CD8-positive, alpha-beta memory T cell (primary cell): ENCODE measurements at regions not wholly inside any gene's neighbourhood (a gene's known extent, or its start where the extent isn't known, plus 50 kb on each side); places are given as distances from the start of the nearest gene placed in this dataset.

Experiments used
- CTCF ChIA-PET: fragments of 350-600 bp; sonication (Branson Sonifier 250); formaldehyde crosslinking; loops from one replicate; lab custom pipeline; 2021; ENCODE audit warnings: antibody characterized with exemption; lab: Charles Lee
- POLR2A ChIA-PET: fragments of 350-600 bp; sonication (Branson Sonifier 250); formaldehyde crosslinking; loops from one replicate; lab custom pipeline; 2021; ENCODE audit warnings: antibody characterized with exemption; lab: Charles Lee
- DNase-seq, 5 donors: peaks; one replicate each; pipeline versions ENCODE4 v3.0.0 to v3.0.0-alpha.2; 2020 to 2022; ENCODE audit warnings: mixed read lengths in 1 of 5
- H3K27ac ChIP-seq: one replicate; pipeline ENCODE4 v1.7.0; 2013; ENCODE audit warnings: low read depth, mild to moderate bottlenecking, low read length, moderate library complexity
- H3K27me3 ChIP-seq: 2 replicates; pipeline ENCODE4 v1.7.0; 2013; ENCODE audit warnings: low read length, mild to moderate bottlenecking; ENCODE audit not compliant: insufficient read depth, poor library complexity, severe bottlenecking
- H3K36me3 ChIP-seq: 2 replicates; pipeline ENCODE4 v1.7.0; 2013; ENCODE audit warnings: mild to moderate bottlenecking, low read length, moderate library complexity; ENCODE audit not compliant: insufficient read depth
- H3K4me1 ChIP-seq: 2 replicates; pipeline ENCODE4 v1.7.0; 2013; ENCODE audit warnings: mild to moderate bottlenecking, low read length, moderate library complexity; ENCODE audit not compliant: insufficient read depth
- H3K4me3 ChIP-seq: 2 replicates; pipeline ENCODE4 v1.7.0; 2013; ENCODE audit warnings: mild to moderate bottlenecking, low read length
- H3K9me3 ChIP-seq: 2 replicates; pipeline ENCODE4 v1.7.0; 2013; ENCODE audit warnings: mild to moderate bottlenecking, low read length
- H3K27ac Mint-ChIP-seq, 8 donors: one replicate each; pipeline ENCODE4 v1.8.0; 2020 to 2021; ENCODE audit warnings: mixed read lengths in 8 of 8, mild to moderate bottlenecking in 6 of 8, inconsistent platforms in 3 of 8, moderate library complexity in 3 of 8
- H3K27me3 Mint-ChIP-seq, 2 donors: one replicate each; pipeline ENCODE4 v1.8.0; 2020 to 2021; ENCODE audit warnings: mixed read lengths in 2 of 2, mild to moderate bottlenecking in 1 of 2, moderate library complexity in 1 of 2
- H3K36me3 Mint-ChIP-seq, 3 donors: one replicate each; pipeline ENCODE4 v1.8.0; 2020 to 2021; ENCODE audit warnings: mixed read lengths in 3 of 3, inconsistent platforms in 1 of 3, mild to moderate bottlenecking in 1 of 3
- H3K4me1 Mint-ChIP-seq, 3 donors: one replicate each; pipeline ENCODE4 v1.8.0; 2020 to 2021; ENCODE audit warnings: mixed read lengths in 3 of 3, inconsistent platforms in 1 of 3, mild to moderate bottlenecking in 1 of 3
- H3K4me3 Mint-ChIP-seq, 7 donors: one replicate each; pipeline ENCODE4 v1.8.0; 2020 to 2021; ENCODE audit warnings: mixed read lengths in 7 of 7, mild to moderate bottlenecking in 6 of 7, moderate library complexity in 4 of 7, inconsistent platforms in 2 of 7
- H3K9me3 Mint-ChIP-seq, 5 donors: one replicate each; pipeline ENCODE4 v1.8.0; 2020 to 2022; ENCODE audit warnings: mixed read lengths in 5 of 5, mild to moderate bottlenecking in 3 of 5, moderate library complexity in 2 of 5, inconsistent platforms in 1 of 5

GRCh38 chr3:164209363-164209762 lies 868.9 kb downstream of the SI start:
- no peaks in the 10 kb centered on the region for H3K36me3 Mint-ChIP-seq
- no peaks in the 10 kb centered on the region for H3K36me3 ChIP-seq
- POLR2A ChIA-PET, result no interaction called here
- H3K9me3 Mint-ChIP-seq, result peaks cover 5 to 19% (median 9%) of the 10 kb centered on the region in 5 donors
- no peak for DNase-seq
- H3K4me1 Mint-ChIP-seq, result no peaks in the 10 kb centered on the region
- CTCF ChIA-PET, result no interaction called here
- H3K9me3 ChIP-seq, result peaks cover 5% of the 10 kb centered on the region
- peak overlapping the region in 1 of 8 donors; percentile 36 for H3K27ac Mint-ChIP-seq
- H3K4me3 ChIP-seq, result no peak overlapping the region
- H3K27me3 Mint-ChIP-seq, result no peaks in the 10 kb centered on the region
- H3K4me3 Mint-ChIP-seq, result no peak overlapping the region
- no peak overlapping the region for H3K27ac ChIP-seq
- no peaks in the 10 kb centered on the region for H3K27me3 ChIP-seq
- no peaks in the 10 kb centered on the region for H3K4me1 ChIP-seq

GRCh38 chr3:164208821-164209220 lies 869.5 kb downstream of the SI start:
- peaks cover 5% of the 10 kb centered on the region for H3K9me3 ChIP-seq
- Mint-ChIP-seq H3K36me3 (no peaks in the 10 kb centered on the region), H3K27ac (no peak overlapping the region), H3K27me3 (no peaks in the 10 kb centered on the region), H3K9me3 (peaks cover 5 to 19% (median 9%) of the 10 kb centered on the region in 5 donors), H3K4me3 (no peak overlapping the region), H3K4me1 (no peaks in the 10 kb centered on the region)
- H3K36me3 ChIP-seq, result no peaks in the 10 kb centered on the region
- no peaks in the 10 kb centered on the region for H3K27me3 ChIP-seq
- H3K4me3 ChIP-seq, result no peak overlapping the region
- no peak overlapping the region for H3K27ac ChIP-seq
- POLR2A ChIA-PET, result no interaction called here
- DNase-seq, result no peak
- CTCF ChIA-PET, result no interaction called here
- H3K4me1 ChIP-seq, result no peaks in the 10 kb centered on the region

DNA sequence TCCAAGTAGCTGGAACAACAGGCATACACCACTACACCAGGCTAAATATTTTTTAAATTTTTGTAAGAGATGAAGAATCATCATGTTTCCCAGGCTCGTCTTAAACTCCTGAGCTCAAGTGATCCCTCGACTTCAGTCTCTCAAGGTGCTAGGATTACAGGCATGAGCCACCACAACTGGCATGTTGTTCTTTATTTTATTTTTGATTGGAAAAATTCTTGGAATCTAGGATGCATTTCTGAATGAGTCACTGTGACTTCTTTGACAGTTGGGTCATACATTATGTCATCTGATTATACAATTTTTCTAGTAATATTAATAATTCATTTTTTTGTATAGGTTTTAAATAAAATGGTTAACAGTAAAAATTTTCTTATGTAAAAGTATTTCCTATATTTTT lies 870.2 kb downstream of the SI start:
- Histone ChIP-seq H3K36me3 (no peaks in the 10 kb centered on the region), H3K27ac (no peak overlapping the region), H3K4me3 (no peak overlapping the region), H3K9me3 (peaks cover 5% of the 10 kb centered on the region), H3K4me1 (no peaks in the 10 kb centered on the region), H3K27me3 (no peaks in the 10 kb centered on the region)
- Mint-ChIP-seq H3K4me3 (no peak overlapping the region), H3K27ac (no peak overlapping the region), H3K9me3 (peaks cover 5 to 21% (median 9%) of the 10 kb centered on the region in 5 donors), H3K27me3 (no peaks in the 10 kb centered on the region), H3K4me1 (no peaks in the 10 kb centered on the region), H3K36me3 (no peaks in the 10 kb centered on the region)
- DNase-seq, result no peak
- POLR2A ChIA-PET, result no interaction called here
- CTCF ChIA-PET, result no interaction called here

DNA sequence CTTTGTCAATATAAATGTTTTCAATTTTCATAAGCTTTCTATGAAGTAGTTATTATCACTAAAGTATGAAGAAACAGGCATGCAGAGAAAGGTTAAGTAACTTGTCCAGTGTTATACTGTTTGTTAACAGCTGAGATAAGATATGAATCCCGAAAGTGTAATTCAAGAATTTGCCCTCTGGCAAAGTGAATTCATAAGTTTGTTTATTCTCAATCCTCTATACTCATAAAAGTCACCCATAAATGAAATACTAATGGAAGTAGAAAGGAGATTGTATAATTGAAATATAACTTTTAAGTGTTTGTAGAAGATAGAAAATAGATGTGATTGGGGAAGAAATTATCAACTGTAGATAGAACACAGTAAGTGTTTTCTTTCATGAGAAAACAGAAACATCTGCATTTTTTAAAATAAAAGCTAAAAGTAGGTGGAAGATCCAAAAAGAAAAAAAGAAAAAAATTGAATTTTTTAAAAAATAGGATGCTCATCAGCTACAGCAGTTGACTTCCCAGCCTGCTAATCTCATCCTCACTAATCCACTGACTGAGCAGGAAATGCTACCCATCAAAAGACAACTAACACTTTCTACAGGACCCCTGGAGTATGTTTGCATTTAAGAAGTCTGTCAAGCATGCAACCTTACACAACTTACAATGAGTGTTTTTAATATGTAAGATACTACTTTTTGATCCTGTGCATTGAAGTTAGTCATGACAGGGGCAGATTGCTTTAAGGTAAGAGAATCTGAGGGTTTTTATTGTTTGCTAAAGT lies 878.1 kb downstream of the SI start:
- CTCF ChIA-PET, result no interaction called here

DNA sequence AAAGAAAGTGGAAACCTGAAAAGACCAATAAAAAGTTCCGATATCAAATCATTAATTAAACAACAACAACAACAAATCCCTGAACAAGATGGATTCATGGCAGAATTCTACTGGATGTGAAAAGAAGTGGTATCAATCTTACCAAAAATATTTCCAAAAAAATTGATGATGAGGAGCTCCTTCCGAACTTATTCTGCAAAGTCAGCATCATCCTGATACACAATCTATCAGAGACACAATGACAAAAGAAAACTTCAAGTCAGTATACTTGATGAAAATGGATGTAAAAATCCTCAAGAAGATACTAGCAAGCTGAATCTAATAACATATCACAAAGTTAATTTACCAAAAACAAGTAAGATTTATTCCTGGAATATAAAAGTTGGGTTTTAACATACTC lies 881.8 kb downstream of the SI start:
- no peak for DNase-seq
- H3K27me3 ChIP-seq, result no peaks in the 10 kb centered on the region
- Mint-ChIP-seq H3K36me3 (no peaks in the 10 kb centered on the region), H3K4me3 (no peak overlapping the region), H3K4me1 (no peaks in the 10 kb centered on the region), H3K27ac (no peak overlapping the region), H3K27me3 (no peaks in the 10 kb centered on the region), H3K9me3 (peaks cover 4 to 44% (median 13%) of the 10 kb centered on the region in 5 donors)
- no peak overlapping the region for H3K27ac ChIP-seq
- no peaks in the 10 kb centered on the region for H3K36me3 ChIP-seq
- H3K4me1 ChIP-seq, result no peaks in the 10 kb centered on the region
- POLR2A ChIA-PET, result no interaction called here
- no peak overlapping the region for H3K4me3 ChIP-seq
- CTCF ChIA-PET, result no interaction called here
- peaks cover 6% of the 10 kb centered on the region for H3K9me3 ChIP-seq

More for the DNA sequence above, 878.1 kb downstream of the SI start:
- Histone ChIP-seq H3K4me1 (no peaks in the 10 kb centered on the region), H3K27me3 (no peaks in the 10 kb centered on the region), H3K9me3 (no peaks in the 10 kb centered on the region), H3K27ac (no peak overlapping the region), H3K36me3 (no peaks in the 10 kb centered on the region), H3K4me3 (no peak overlapping the region)
- H3K27ac Mint-ChIP-seq, result no peak overlapping the region
- H3K4me1 Mint-ChIP-seq, result no peaks in the 10 kb centered on the region
- POLR2A ChIA-PET, result no interaction called here
- no peaks in the 10 kb centered on the region for H3K36me3 Mint-ChIP-seq
- H3K9me3 Mint-ChIP-seq, result peaks cover 2 to 34% (median 11%) of the 10 kb centered on the region in 5 donors
- no peak for DNase-seq
- H3K4me3 Mint-ChIP-seq, result no peak overlapping the region
- H3K27me3 Mint-ChIP-seq, result no peaks in the 10 kb centered on the region

GRCh38 chr3:164194842-164195241 lies 883.5 kb downstream of the SI start:
- Histone ChIP-seq H3K4me3 (no peak overlapping the region), H3K27ac (no peak overlapping the region), H3K27me3 (no peaks in the 10 kb centered on the region), H3K4me1 (no peaks in the 10 kb centered on the region), H3K36me3 (no peaks in the 10 kb centered on the region), H3K9me3 (peaks cover 6% of the 10 kb centered on the region)
- H3K4me1 Mint-ChIP-seq, result no peaks in the 10 kb centered on the region
- peaks cover 6 to 42% (median 13%) of the 10 kb centered on the region in 5 donors for H3K9me3 Mint-ChIP-seq
- no peak overlapping the region for H3K27ac Mint-ChIP-seq
- no peaks in the 10 kb centered on the region for H3K27me3 Mint-ChIP-seq
- ChIA-PET POLR2A (no interaction called here), CTCF (no interaction called here)
- no peak for DNase-seq
- no peak overlapping the region for H3K4me3 Mint-ChIP-seq
- H3K36me3 Mint-ChIP-seq, result no peaks in the 10 kb centered on the region

GRCh38 chr3:164192974-164193373 lies 885.3 kb downstream of the SI start:
- DNase-seq, result no peak
- Mint-ChIP-seq H3K27me3 (no peaks in the 10 kb centered on the region), H3K4me3 (no peak overlapping the region), H3K4me1 (no peaks in the 10 kb centered on the region), H3K36me3 (no peaks in the 10 kb centered on the region), H3K27ac (no peak overlapping the region), H3K9me3 (peaks cover 6 to 37% (median 14%) of the 10 kb centered on the region in 5 donors)
- Histone ChIP-seq H3K36me3 (no peaks in the 10 kb centered on the region), H3K4me3 (no peak overlapping the region), H3K27ac (no peak overlapping the region), H3K4me1 (no peaks in the 10 kb centered on the region), H3K9me3 (peaks cover 6% of the 10 kb centered on the region), H3K27me3 (no peaks in the 10 kb centered on the region)
- CTCF ChIA-PET, result no interaction called here
- POLR2A ChIA-PET, result no interaction called here

- POLR2A ChIA-PET, result no interaction called here
- DNase-seq, result no peak
- CTCF ChIA-PET, result no interaction called here
- H3K4me3 ChIP-seq, result no peak overlapping the region
- H3K9me3 ChIP-seq, result peaks cover 6% of the 10 kb centered on the region
- no peaks in the 10 kb centered on the region for H3K36me3 ChIP-seq
- Mint-ChIP-seq H3K9me3 (peaks cover 4 to 23% (median 11%) of the 10 kb centered on the region in 5 donors), H3K27ac (no peak overlapping the region), H3K36me3 (no peaks in the 10 kb centered on the region), H3K4me3 (no peak overlapping the region), H3K27me3 (no peaks in the 10 kb centered on the region), H3K4me1 (no peaks in the 10 kb centered on the region)
- H3K27ac ChIP-seq, result no peak overlapping the region
- no peaks in the 10 kb centered on the region for H3K4me1 ChIP-seq
- H3K27me3 ChIP-seq, result no peaks in the 10 kb centered on the region
These were observed 887.7 kb downstream of the SI start for GRCh38 chr3:164190566-164190965.
